Aorta (tissue), 5 donors: ENCODE measurements at regions not wholly inside any gene's neighbourhood (a gene's known extent, or its start where the extent isn't known, plus 50 kb on each side); places are given as distances from the start of the nearest gene placed in this dataset.

Experiments
- ATAC-seq: fragments of 200-7000 bp; cut with Tn5 transposase; one replicate; pipeline ENCODE4 v1.9.1; 2022; ENCODE audit warnings: moderate library complexity; ENCODE audit not compliant: low FRiP score
- DNase-seq, 2 donors: peaks; one replicate each; pipeline ENCODE4 v3.0.0-alpha.2; 2020
- H3K27ac ChIP-seq, 2 donors: one replicate each; pipeline ENCODE4 v1.5.1; 2013; ENCODE audit warnings: low read length in 2 of 2, mild to moderate bottlenecking in 2 of 2, moderate library complexity in 2 of 2, control low read depth in 1 of 2, inconsistent platforms in 1 of 2, low read depth in 1 of 2
- H3K27me3 ChIP-seq, 2 donors: one replicate each; pipeline ENCODE4 v1.6.1; 2013; ENCODE audit warnings: control low read depth in 1 of 2, low read length in 1 of 2, mild to moderate bottlenecking in 1 of 2, moderate library complexity in 1 of 2; ENCODE audit not compliant: insufficient read depth in 2 of 2, control insufficient read depth in 1 of 2
- H3K36me3 ChIP-seq, 2 donors: one replicate each; pipeline ENCODE4 v1.6.1; 2013; ENCODE audit warnings: control low read depth in 1 of 2, low read length in 1 of 2, mild to moderate bottlenecking in 1 of 2; ENCODE audit not compliant: insufficient read depth in 2 of 2, control insufficient read depth in 1 of 2
- H3K4me1 ChIP-seq, 2 donors: one replicate each; pipeline ENCODE4 v1.6.1; 2013; ENCODE audit warnings: low read length in 2 of 2, control low read depth in 1 of 2, mild to moderate bottlenecking in 1 of 2, moderate library complexity in 1 of 2; ENCODE audit not compliant: insufficient read depth in 2 of 2, control insufficient read depth in 1 of 2
- H3K4me3 ChIP-seq, 2 donors: one replicate each; pipeline ENCODE4 v1.5.1; 2013; ENCODE audit warnings: low read length in 2 of 2, control low read depth in 1 of 2, mild to moderate bottlenecking in 1 of 2
- H3K9me3 ChIP-seq: one replicate; pipeline ENCODE4 v1.6.1; 2013; ENCODE audit warnings: mild to moderate bottlenecking, low read length; ENCODE audit not compliant: control insufficient read depth
- WGBS, 2 donors: extraction: QIAGEN DNeasy Blood & Tissue Kit; methylation state at CpG; one replicate each; pipeline ENCODE4 v1.1.7; 2013; 5-methylcytosine and 5-hydroxymethylcytosine counted together
- intact Hi-C, 2 donors: fragments of 100-400 bp; cut with DNase I; formaldehyde crosslinking; loops; one replicate each; pipeline versions ENCODE4 v1.14.2 to v1.15.0; 2022
- donor health status: healthy with polysubstance abuse.
- donor health status: Bipolar disorder and iron deficiency.
- donor health status: DM: no; HTN: no; CAD: no.
- donor health status: DM: no; HTN: no; CAD: no.
- donor health status: DM: yes; HTN: yes; CAD: no.

DNA sequence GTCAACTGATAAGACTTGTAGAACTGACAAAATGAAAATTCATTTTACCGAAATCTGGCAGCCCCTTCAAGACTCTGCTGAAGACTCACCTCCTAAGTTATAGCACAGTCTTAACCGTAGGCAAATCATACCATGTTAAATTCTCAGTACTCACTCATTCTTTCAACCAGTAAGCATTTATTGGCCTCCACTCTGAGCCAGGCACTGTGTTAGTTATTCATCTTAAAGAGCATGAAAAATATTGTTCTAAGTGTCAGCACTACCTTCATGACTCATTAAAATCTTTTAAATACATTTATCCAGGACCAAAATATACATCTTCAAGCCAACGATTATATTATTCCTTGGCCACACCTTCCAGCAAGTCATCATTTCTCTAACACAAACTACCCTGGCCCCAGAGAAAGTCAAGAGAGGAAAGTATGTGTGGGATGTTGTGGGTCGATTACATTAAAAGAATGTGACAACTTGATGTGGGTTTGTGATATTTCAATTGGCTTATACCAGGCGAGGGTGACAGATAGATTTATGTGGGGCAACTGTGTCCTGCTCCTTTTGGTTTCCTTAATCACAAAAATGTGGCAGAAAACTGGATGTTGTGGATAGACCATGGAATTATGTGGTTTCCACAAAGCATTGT, 55.0 kb downstream of the TMEM30B start:
- no peaks in the 10 kb centered on the region for H3K4me1 ChIP-seq
- WGBS, 2 donors = 5 to 12% methylated on average over 5 of the region's 5 CpGs
- intact Hi-C loops = no loop called here
- H3K9me3 ChIP-seq = no peaks in the 10 kb centered on the region
- no peaks in the 10 kb centered on the region for H3K27me3 ChIP-seq
- H3K27ac ChIP-seq = no peak overlapping the region
- H3K4me3 ChIP-seq = no peak overlapping the region
- DNase-seq = no peak
- no peak for ATAC-seq
- H3K36me3 ChIP-seq = no peaks in the 10 kb centered on the region

DNA sequence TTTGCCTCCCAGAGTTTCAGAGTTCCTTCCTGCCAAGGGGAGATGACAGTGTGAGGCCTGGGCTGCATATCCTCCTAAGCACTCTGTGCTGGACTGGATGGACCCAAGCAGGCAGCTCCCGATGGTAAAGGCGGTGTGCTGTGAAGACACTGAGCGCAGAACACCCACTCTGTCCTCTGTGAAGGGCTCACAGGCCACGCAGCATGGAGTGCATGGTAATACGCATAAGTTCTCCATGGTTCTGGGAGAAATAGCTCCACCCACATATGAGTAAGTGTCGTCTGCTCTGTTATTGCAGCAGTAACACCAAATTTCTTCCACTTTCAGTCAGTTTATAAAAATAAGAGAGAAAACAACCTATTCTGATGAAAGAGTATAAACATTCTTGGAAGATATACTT, 55.8 kb downstream of the TMEM30B start:
- WGBS, 2 donors = 80 to 81% methylated on average over 6 of the region's 6 CpGs
- H3K4me3 ChIP-seq = no peak overlapping the region
- ATAC-seq (no peak), DNase-seq (no peak)
- intact Hi-C loops = no loop called here
- peaks cover 0 to 1% of the 10 kb centered on the region in 2 donors for H3K27me3 ChIP-seq
- H3K4me1 ChIP-seq = no peaks in the 10 kb centered on the region
- no peaks in the 10 kb centered on the region for H3K36me3 ChIP-seq
- H3K9me3 ChIP-seq = no peaks in the 10 kb centered on the region
- H3K27ac ChIP-seq = no peak overlapping the region

DNA sequence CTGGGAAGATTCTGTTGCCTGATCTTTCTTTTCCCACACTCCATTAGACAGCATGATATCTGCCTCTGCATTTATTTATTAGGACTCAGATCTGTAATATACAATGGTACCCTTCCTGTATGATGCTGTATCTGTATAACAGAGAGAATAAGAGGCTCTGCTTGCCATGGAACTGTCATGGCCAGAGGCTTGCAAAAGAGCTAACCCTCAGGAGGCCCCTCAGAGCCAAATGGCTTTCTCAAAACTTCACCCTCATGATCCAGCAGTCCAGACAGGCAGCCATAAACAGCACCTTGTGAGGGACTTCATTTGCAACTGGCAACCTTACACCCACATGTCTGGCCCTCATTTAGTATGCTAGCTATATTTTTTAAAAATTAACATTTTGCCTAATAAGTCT, 57.6 kb downstream of the TMEM30B start:
- no peaks in the 10 kb centered on the region for H3K4me1 ChIP-seq
- H3K27ac ChIP-seq = no peak overlapping the region
- peak; percentile 47 for ATAC-seq
- H3K27me3 ChIP-seq = peaks cover 0 to 1% of the 10 kb centered on the region in 2 donors
- intact Hi-C loops = no loop called here
- no peaks in the 10 kb centered on the region for H3K9me3 ChIP-seq
- H3K36me3 ChIP-seq = no peaks in the 10 kb centered on the region
- no peak overlapping the region for H3K4me3 ChIP-seq
- DNase-seq = no peak

DNA sequence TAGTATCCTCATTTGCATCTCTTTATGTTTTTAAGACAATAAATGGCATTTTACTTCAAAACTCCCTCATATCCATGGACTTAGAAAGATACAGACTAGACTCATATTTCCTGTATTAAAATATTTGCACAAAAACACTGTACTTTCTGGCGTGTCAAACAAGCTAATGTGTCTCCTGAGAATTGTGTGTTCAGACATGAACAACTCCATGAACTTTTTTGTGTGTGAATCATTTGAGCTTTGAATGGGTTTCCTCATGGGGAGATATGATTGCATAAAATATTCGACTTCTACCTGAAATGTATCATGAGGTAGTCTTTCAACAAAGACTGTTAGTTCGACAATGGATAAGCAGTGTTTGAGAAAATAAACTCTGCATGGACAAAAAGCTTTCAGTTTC, 58.8 kb downstream of the TMEM30B start:
- H3K27me3 ChIP-seq = peaks cover 0 to 1% of the 10 kb centered on the region in 2 donors
- H3K36me3 ChIP-seq = no peaks in the 10 kb centered on the region
- WGBS, 2 donors = 34 to 50% methylated on average over 3 of the region's 3 CpGs
- no peaks in the 10 kb centered on the region for H3K4me1 ChIP-seq
- no peak overlapping the region for H3K4me3 ChIP-seq
- intact Hi-C loops = no loop called here
- DNase-seq (no peak), ATAC-seq (no peak)
- H3K27ac ChIP-seq = no peak overlapping the region
- no peaks in the 10 kb centered on the region for H3K9me3 ChIP-seq

DNA sequence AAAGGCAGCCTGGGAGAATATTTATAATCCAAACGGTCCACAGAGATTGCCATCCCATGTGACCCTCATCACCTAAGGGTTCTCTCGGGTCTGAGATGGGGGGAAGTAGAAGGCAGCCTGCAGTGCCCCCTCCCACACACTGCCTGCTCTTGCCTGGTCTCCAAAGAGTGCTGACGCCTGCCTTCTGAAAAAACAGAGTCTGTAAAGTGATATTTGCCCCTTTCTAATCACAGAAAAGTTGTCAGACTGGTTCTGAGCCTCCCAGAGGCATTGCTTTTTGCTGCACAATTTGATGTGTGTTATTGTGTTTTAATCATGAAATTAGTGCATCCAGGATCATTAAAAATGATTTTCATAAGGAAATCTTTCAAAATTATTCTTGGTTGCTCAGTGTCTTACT, 59.2 kb downstream of the TMEM30B start:
- no peak overlapping the region for H3K27ac ChIP-seq
- no peak for DNase-seq
- no peaks in the 10 kb centered on the region for H3K36me3 ChIP-seq
- WGBS, 2 donors = 39 to 50% methylated on average over 3 of the region's 3 CpGs
- H3K27me3 ChIP-seq = peaks cover 0 to 1% of the 10 kb centered on the region in 2 donors
- intact Hi-C loops = no loop called here
- no peaks in the 10 kb centered on the region for H3K9me3 ChIP-seq
- no peaks in the 10 kb centered on the region for H3K4me1 ChIP-seq
- no peak overlapping the region for H3K4me3 ChIP-seq
- no peak for ATAC-seq

DNA sequence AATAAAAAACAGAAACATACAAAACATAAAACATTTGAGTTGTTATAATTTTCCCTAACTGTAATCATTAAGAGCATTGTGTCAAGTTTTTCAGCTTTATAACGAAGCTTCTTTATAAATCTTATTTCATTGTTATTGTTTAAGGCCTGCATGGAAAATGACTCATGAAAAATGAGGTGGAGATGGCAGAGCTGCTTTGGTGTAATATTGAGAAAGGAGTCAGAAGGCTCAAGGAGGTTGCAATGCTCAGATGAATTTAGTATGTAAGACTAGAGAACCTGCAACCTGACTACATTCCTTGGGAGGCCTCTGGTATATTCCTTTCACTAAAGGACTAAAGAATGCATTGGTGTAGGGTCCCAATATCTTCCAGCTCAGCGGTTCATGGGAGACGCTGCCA, 61.5 kb downstream of the TMEM30B start:
- 87 to 91% methylated on average over 3 of the region's 3 CpGs for WGBS, 2 donors
- no peak for ATAC-seq
- no peak for DNase-seq
- H3K36me3 ChIP-seq = no peaks in the 10 kb centered on the region
- H3K27me3 ChIP-seq = peaks cover 0 to 1% of the 10 kb centered on the region in 2 donors
- H3K4me3 ChIP-seq = no peak overlapping the region
- no peaks in the 10 kb centered on the region for H3K9me3 ChIP-seq
- intact Hi-C loops = no loop called here
- H3K27ac ChIP-seq = no peak overlapping the region
- H3K4me1 ChIP-seq = no peaks in the 10 kb centered on the region

DNA sequence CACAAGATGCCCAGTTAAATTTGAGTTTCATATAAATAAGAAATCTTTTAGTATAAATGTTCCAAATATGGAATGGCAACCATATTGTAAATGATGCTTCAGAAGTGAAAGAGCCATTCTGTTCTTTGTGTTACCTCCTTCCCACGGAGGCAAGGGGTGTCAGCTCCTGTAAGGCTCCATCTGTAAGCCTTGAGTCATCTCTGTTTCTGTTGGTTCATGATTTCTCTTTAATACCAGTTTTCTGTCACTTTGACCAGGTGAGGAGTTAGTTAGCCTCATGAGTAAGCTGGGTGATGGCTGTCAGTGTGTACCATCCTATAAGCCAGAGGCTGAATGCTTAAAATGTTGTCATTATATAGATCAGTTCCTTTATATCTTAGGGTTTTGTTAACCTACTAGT, 61.9 kb downstream of the TMEM30B start:
- 83 to 87% methylated on average over 1 of the region's 1 CpG for WGBS, 2 donors
- Histone ChIP-seq H3K4me1 (no peaks in the 10 kb centered on the region), H3K9me3 (no peaks in the 10 kb centered on the region), H3K27ac (no peak overlapping the region), H3K4me3 (no peak overlapping the region), H3K36me3 (no peaks in the 10 kb centered on the region), H3K27me3 (peaks cover 0 to 1% of the 10 kb centered on the region in 2 donors)
- DNase-seq (no peak), ATAC-seq (no peak)
- intact Hi-C loops = no loop called here

DNA sequence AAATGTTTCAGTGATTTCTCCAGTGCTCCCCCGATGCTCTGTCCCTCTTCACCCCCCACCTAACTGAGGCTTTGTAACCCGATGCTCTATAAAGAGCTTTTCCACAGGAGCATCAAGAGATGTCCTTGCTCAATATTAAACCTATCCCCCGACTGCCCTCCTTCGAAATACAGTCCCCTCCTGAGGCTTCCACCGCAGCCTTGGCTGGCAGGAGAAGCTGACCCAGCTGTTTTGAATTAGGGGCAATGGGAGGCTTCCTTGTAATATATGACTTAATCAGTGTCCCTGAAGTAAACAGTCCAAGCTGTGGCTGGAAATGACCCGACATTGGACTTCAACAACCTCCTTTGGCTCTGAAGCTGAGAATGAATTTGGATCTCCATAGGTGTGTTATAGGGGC, 62.4 kb downstream of the TMEM30B start:
- intact Hi-C loops = no loop called here
- Histone ChIP-seq H3K27me3 (peaks cover 0 to 1% of the 10 kb centered on the region in 2 donors), H3K9me3 (no peaks in the 10 kb centered on the region), H3K4me3 (no peak overlapping the region), H3K27ac (no peak overlapping the region), H3K4me1 (no peaks in the 10 kb centered on the region), H3K36me3 (no peaks in the 10 kb centered on the region)
- ATAC-seq = peak; percentile 35
- WGBS, 2 donors = 72 to 78% methylated on average over 6 of the region's 6 CpGs
- DNase-seq = no peak

DNA sequence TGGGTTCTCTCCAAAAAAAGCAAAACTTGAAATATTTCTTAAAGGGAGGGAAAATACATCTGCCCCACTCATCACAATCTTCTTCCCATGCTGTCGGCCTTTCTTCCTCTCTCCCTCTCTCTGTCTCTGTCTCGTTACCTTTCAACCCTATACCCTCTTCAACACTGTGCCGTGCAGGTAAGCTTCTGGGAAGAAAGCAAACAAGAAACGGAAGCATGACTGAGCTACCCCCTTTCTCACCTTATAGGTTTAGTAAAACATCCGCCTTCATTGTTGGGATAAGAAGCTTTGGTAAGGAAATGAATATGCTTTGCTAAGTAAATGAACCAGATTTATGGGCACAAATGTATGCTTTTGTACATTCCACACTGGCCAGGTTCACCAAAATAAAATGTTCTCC, 63.0 kb downstream of the TMEM30B start:
- Histone ChIP-seq H3K27me3 (peaks cover 0 to 1% of the 10 kb centered on the region in 2 donors), H3K27ac (no peak overlapping the region), H3K36me3 (no peaks in the 10 kb centered on the region), H3K4me3 (no peak overlapping the region), H3K4me1 (no peaks in the 10 kb centered on the region), H3K9me3 (no peaks in the 10 kb centered on the region)
- DNase-seq (no peak), ATAC-seq (no peak)
- whole genome bisulfite sequencing, 2 donors = 87 to 89% methylated on average over 5 of the region's 5 CpGs
- intact Hi-C loops = no loop called here
